GM12892 (cell line): ENCODE measurements at regions not wholly inside any gene's neighbourhood (a gene's known extent, or its start where the extent isn't known, plus 50 kb on each side); places are given as distances from the start of the nearest gene placed in this dataset.

Source experiments
- POLR2A ChIP-seq: IDR thresholded peaks from 2 replicates; pipeline ENCODE4 v1.6.1; 2011; ENCODE audit warnings: low read depth, low read length, control low read depth
- POLR2AphosphoS5 ChIP-seq: IDR thresholded peaks from 2 replicates; pipeline ENCODE4 v1.6.1; 2011; ENCODE audit warnings: low read depth, low read length, control low read depth
- TAF1 ChIP-seq: IDR thresholded peaks from 2 replicates; pipeline ENCODE4 v1.6.1; 2011; ENCODE audit warnings: low read depth, mild to moderate bottlenecking, control low read depth, low read length, borderline replicate concordance

DNA sequence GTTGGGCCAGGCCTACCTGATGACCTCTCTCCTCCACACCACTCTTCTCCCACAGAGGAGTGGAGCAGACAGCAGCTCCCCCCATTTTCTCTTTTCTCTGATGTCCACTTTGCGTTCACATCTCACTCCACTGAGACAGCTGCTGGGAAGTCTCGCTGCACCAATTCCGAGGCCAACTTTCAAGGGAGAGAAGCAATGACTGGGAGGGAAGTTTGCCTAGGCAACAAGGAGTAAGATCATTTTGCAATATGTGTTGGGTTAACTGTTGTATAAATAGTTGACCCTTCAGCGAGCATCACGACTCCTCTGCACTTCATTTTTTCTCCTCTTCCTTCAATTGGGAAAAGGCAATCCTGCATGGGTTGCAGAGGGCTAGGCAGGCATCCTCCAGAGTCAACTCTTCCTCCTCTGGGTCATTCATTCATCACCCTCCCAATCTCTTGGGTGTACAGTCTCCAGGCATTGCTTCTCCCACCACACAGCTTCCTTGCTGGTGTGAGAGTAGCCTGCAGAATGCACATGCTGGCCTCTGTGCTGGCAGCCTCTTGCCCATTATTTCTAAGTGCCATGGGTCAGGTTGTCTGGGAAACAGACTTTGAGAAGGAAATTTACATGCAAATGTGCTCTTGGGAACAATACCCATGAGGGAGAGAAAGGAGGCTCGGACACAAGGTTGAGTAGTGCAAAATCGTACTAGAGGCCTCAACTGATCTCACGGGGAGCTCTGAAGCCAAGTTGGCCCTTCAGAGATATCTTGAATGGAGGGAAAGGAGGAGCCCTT, 75.8 kb upstream of the BCAR3 start:
- TF ChIP-seq POLR2A (no peak), POLR2AphosphoS5 (no peak), TAF1 (no peak)
